ENCODE measurements at regions not wholly inside any gene's neighbourhood (a gene's known extent, or its start where the extent isn't known, plus 50 kb on each side); places are given as distances from the start of the nearest gene placed in this dataset.

GRCh38 chr13:76707360-76707759, 178.8 kb downstream of the KCTD12 start:
- FAIRE-seq, result no peak
- TF ChIP-seq, protein P1, sequence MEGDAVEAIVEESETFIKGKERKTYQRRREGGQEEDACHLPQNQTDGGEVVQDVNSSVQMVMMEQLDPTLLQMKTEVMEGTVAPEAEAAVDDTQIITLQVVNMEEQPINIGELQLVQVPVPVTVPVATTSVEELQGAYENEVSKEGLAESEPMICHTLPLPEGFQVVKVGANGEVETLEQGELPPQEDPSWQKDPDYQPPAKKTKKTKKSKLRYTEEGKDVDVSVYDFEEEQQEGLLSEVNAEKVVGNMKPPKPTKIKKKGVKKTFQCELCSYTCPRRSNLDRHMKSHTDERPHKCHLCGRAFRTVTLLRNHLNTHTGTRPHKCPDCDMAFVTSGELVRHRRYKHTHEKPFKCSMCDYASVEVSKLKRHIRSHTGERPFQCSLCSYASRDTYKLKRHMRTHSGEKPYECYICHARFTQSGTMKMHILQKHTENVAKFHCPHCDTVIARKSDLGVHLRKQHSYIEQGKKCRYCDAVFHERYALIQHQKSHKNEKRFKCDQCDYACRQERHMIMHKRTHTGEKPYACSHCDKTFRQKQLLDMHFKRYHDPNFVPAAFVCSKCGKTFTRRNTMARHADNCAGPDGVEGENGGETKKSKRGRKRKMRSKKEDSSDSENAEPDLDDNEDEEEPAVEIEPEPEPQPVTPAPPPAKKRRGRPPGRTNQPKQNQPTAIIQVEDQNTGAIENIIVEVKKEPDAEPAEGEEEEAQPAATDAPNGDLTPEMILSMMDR (IDR thresholded peaks at IDR 0.05; ENCODE audit: insufficient read depth, missing control alignments), result no peak

DNA sequence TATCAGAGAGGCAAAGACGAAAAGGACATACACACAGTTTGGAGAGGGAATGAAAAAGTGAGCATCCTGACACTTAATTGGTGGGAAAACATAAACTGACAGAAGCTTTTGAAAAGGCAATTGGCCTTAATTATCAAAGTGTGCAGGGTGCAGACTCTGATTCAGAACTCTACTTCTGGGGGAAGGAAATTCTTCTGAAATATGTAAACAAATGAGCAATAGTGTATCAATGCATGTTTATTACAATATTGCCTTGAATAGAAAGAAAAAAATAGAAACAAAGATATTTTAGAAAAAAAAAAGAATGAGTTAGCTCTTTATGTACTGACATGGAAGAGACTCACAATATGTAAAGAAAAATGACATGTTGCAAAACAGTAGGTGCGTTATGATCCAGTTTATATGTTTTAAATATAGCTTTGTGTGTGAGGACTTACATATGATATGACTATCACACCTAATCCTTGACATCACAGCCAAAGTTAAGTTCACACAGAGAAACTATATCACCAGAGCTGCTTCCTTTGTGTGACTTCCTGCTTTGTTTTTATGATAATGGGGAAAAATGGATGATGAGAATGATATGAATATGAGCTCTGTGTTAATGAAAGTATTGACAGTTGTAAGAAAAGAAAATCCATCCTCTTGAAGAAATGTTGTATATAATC, 182.4 kb downstream of the KCTD12 start:
- TF ChIP-seq, protein P1 (IDR thresholded peaks at IDR 0.05; ENCODE audit: insufficient read depth, missing control alignments), result no peak
- FAIRE-seq (no peak), DNase-seq (ENCODE audit: insufficient read length, low spot score) (no peak)

More at GRCh38 chr13:76707360-76707759, 178.8 kb downstream of the KCTD12 start:
- DNase-seq (ENCODE audit: insufficient read length, low spot score), result no peak

DNA sequence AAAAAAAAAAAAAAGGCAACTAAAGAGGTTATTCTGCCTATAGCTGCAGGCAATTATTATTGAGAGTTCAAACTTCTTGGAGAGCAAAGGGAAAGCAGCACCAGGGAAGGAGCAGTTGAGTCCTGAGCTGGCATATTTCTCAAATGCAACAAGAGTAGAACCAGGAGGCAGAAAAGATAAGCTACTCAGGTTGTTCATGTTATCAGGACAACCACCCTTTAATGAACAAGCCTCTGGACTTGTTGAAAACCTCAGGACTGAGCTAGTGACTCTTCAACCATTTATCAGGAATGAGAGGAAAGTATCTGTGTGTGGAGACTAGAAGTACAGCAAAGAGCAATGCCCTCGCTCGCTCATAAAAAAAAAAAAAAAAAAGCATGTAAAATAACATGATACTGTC, 183.0 kb downstream of the KCTD12 start:
- FAIRE-seq, result no peak
- DNase-seq (ENCODE audit: insufficient read length, low spot score), result no peak
- TF ChIP-seq, protein P1 (IDR thresholded peaks at IDR 0.05; ENCODE audit: insufficient read depth, missing control alignments), result no peak

DNA sequence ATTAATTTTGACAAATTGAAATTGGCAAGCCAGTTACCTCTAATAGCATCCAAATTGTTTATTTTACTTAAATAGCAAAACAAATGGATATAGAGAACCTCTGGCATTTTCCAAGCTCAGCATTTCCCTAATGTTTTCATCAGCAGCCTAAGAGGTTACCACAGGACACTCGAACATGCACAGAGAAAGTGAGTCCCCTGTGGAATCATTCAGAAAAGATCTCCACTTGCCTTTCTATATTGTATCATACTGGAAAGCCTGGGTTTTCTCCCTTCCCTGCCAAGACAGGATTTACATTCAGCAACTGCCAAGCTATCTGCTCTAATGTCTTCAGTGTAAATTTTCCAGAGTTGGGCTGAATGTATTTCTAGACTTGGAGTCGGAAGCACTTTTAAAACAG, 188.9 kb downstream of the KCTD12 start:
- DNase-seq (ENCODE audit: insufficient read length, low spot score) (no peak), FAIRE-seq (no peak)
- TF ChIP-seq, protein P1 (IDR thresholded peaks at IDR 0.05; ENCODE audit: insufficient read depth, missing control alignments), result no peak

DNA sequence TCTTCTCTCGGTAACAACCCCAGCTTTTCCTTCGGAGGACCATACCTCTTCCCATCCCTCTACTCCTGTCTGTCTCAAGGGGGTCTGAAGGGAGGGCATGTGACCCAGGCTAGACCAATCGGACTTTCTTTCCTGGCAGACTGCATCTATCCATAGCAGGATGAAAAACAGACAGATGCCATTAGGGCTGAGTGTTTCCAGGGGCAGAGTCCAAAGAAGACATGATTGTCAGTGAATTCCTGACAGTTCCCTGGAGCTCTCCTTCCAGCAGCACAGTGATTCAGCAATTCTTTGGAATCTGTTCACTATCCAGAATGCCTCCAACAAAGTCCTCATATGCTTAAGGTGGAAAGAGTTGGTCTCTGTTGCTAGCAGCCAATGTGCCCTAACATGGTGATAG, 189.8 kb downstream of the KCTD12 start:
- FAIRE-seq, result no peak

GRCh38 chr13:76693086-76693485, 193.1 kb downstream of the KCTD12 start:
- TF ChIP-seq, protein P1 (IDR thresholded peaks at IDR 0.05; ENCODE audit: insufficient read depth, missing control alignments), result no peak
- DNase-seq (ENCODE audit: insufficient read length, low spot score), result no peak
- no peak for FAIRE-seq

More for the DNA sequence above, 189.8 kb downstream of the KCTD12 start:
- no peak for DNase-seq (ENCODE audit: insufficient read length, low spot score)
- TF ChIP-seq, protein P1 (IDR thresholded peaks at IDR 0.05; ENCODE audit: insufficient read depth, missing control alignments), result no peak

DNA sequence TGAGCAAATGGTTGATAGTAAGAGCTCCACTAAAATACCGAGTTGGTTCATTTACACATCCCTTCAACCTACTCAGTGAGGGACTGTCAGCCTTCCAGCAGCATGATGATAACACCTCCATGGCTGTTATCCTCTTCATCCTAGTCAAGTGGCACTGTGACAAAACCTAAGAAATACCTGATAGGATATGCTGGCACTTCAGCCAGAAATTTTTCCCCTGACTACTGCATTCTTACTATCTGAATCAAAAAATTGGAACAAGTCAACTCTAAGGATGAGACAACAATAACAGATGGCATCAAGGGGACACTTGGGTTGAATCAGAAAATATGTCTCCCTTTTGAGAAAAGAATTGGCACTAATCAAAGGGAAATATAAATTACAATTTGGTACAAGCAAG, 193.9 kb downstream of the KCTD12 start:
- TF ChIP-seq, protein P1 (IDR thresholded peaks at IDR 0.05; ENCODE audit: insufficient read depth, missing control alignments), result no peak
- no peak for DNase-seq (ENCODE audit: insufficient read length, low spot score)
- FAIRE-seq, result no peak
